Endometrium (tissue), 2 donors: ENCODE measurements at regions not wholly inside any gene's neighbourhood (a gene's known extent, or its start where the extent isn't known, plus 50 kb on each side); places are given as distances from the start of the nearest gene placed in this dataset.
"Not testable (repeated sequence)": the region's sequence is repeated elsewhere in the genome, so short reads cannot be mapped to it uniquely, and the experiment has no call there.

Source experiments
- FAIRE-seq: peaks from 2 replicates; lab custom pipeline; 2012; peaks lifted over from hg19 to GRCh38; lab: Jason Lieb, UNC
- donor health status: control.
- donor health status: control.

- FAIRE-seq: no peak
Observed at GRCh38 chr22:49659281-49659923, 168.3 kb downstream of the BRD1 start.

GRCh38 chr22:49658902-49659280, 168.8 kb downstream of the BRD1 start:
- no peak for FAIRE-seq

- no peak for FAIRE-seq
Observed at GRCh38 chr22:49657974-49658590, 169.6 kb downstream of the BRD1 start.

GRCh38 chr22:49657275-49657973, 170.2 kb downstream of the BRD1 start:
- FAIRE-seq: no peak

- FAIRE-seq: not testable (repeated sequence)
Observed at GRCh38 chr22:49656883-49657274, 170.8 kb downstream of the BRD1 start.

- FAIRE-seq: no peak
Observed at GRCh38 chr22:49656291-49656851, 171.3 kb downstream of the BRD1 start.

GRCh38 chr22:49655168-49655812, 172.4 kb downstream of the BRD1 start:
- FAIRE-seq: no peak

GRCh38 chr22:49650336-49651241, 177.1 kb downstream of the BRD1 start:
- no peak for FAIRE-seq

- FAIRE-seq: no peak
Observed at GRCh38 chr22:49649166-49650068, 178.3 kb downstream of the BRD1 start.

GRCh38 chr22:49648053-49648452, 179.6 kb downstream of the BRD1 start:
- no peak for FAIRE-seq

- no peak for FAIRE-seq
Observed at GRCh38 chr22:49647627-49648026, 180.0 kb downstream of the BRD1 start.

GRCh38 chr22:49646876-49647275, 180.8 kb downstream of the BRD1 start:
- FAIRE-seq: no peak

- FAIRE-seq: no peak
Observed at GRCh38 chr22:49645791-49646550, 181.7 kb downstream of the BRD1 start.

GRCh38 chr22:49645257-49645656, 182.4 kb downstream of the BRD1 start:
- FAIRE-seq: no peak

- no peak for FAIRE-seq
Observed at GRCh38 chr22:49643998-49644397, 183.7 kb downstream of the BRD1 start.

- no peak for FAIRE-seq
Observed at GRCh38 chr22:49643466-49643865, 184.2 kb downstream of the BRD1 start.

GRCh38 chr22:49642741-49643140, 184.9 kb downstream of the BRD1 start:
- FAIRE-seq: no peak

GRCh38 chr22:49642331-49642730, 185.3 kb downstream of the BRD1 start:
- FAIRE-seq: no peak

GRCh38 chr22:49641770-49642313, 185.8 kb downstream of the BRD1 start:
- FAIRE-seq: no peak
